ENCODE measurements at regions not wholly inside any gene's neighbourhood (a gene's known extent, or its start where the extent isn't known, plus 50 kb on each side); places are given as distances from the start of the nearest gene placed in this dataset.

GRCh38 chr3:187896646-187897045 is 151.4 kb upstream of the BCL6 start:
- TF ChIP-seq POLR2A (IDR thresholded peaks at IDR 0.05) (no peak), CTCF (IDR thresholded peaks at IDR 0.05) (no peak)

Data from thyroid gland (tissue), 4 donors.